Lung microvascular endothelial cell (primary cell): ENCODE measurements at regions not wholly inside any gene's neighbourhood (a gene's known extent, or its start where the extent isn't known, plus 50 kb on each side); places are given as distances from the start of the nearest gene placed in this dataset.
"Not testable (repeated sequence)": the region's sequence is repeated elsewhere in the genome, so short reads cannot be mapped to it uniquely, and the experiment has no call there.

Experiments
- DNase-seq, 2 donors: peaks; one replicate each; pipeline versions ENCODE4 v3.0.0 to v3.0.0-alpha.2; 2010; ENCODE audit warnings: low read depth in 2 of 2

- DNase-seq: no peak
Observed at GRCh38 chr20:48382304-48382703, 445.5 kb downstream of the PREX1 start.

- no peak for DNase-seq
Observed at GRCh38 chr20:48381353-48382120, 446.3 kb downstream of the PREX1 start.

- DNase-seq: no peak
Observed at GRCh38 chr20:48380661-48381060, 447.1 kb downstream of the PREX1 start.

DNA sequence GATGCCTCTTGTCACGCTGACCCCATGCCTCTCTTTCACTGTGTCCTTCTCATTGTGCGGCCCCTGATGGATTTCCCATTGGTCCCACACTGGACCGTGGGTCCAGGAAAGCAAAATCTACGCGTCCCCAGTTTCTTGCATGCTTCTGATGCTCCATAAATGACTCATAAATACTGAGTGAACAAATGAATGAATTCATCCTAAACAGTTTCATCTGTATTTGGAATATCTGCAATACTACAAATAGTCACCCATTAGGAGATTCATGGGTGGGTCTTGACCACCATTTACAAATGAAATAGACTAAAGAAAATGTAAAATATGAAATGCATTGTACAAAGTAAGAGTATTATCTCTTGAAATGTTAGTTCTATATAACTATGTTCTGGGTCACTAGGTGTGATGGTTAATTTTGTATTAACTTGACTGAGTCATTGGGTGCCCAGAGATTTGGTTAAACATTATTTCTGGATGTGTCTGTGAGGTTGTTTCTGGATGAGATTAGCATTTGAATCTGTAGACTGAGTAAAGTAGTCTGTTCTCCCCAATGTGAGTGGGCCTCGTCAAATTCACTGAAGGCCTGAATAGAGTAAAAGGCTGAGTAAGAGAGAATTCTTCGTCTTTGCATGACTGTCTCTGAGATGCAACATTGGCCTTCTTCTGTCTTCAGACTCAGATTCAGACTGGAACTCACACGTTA, 448.7 kb downstream of the PREX1 start:
- DNase-seq: no peak

GRCh38 chr20:48377940-48378339, 449.9 kb downstream of the PREX1 start:
- no peak for DNase-seq

DNA sequence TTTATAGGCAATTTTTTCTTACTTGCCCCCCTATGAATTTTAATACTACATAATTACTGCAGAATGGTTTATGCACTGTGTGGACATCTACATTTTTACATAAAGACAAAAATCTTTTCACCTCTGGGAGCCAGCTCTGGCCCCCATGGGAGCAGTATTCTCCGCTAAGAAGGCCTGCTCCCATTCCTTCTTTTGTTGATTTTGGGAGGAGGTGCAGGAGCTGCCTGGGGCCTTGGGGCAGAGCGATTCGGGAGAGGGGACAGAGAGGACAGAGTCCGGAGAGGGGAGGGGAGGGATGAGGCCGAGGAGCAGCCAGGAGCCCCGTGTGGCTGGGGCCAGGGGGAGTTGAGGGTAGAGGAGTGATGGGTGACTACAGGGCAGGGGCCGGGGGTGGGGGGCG, 452.0 kb downstream of the PREX1 start:
- DNase-seq: no peak

GRCh38 chr20:48374991-48375595, 452.7 kb downstream of the PREX1 start:
- no peak for DNase-seq

- peak; percentile 80 for DNase-seq
Observed at GRCh38 chr20:48374031-48374907, 453.5 kb downstream of the PREX1 start.

DNA sequence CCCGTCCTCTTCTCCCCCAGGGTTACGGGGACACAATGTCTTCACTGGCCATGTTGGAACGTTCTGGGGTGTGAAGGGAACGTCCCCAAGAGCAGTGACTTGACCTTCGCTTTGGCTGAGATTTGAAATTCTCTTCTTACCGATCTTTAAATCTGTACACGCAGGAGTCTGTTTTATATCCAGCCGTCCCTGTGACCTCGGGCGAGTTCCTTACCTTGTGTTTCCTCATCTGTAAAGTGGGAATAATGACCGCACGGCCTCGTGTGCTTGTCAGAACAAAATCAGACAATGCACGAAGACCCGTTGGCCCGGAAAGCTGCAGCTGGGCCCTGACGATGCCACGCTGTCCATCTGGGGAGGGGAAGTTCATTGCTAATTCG, 454.3 kb downstream of the PREX1 start:
- no peak for DNase-seq

DNA sequence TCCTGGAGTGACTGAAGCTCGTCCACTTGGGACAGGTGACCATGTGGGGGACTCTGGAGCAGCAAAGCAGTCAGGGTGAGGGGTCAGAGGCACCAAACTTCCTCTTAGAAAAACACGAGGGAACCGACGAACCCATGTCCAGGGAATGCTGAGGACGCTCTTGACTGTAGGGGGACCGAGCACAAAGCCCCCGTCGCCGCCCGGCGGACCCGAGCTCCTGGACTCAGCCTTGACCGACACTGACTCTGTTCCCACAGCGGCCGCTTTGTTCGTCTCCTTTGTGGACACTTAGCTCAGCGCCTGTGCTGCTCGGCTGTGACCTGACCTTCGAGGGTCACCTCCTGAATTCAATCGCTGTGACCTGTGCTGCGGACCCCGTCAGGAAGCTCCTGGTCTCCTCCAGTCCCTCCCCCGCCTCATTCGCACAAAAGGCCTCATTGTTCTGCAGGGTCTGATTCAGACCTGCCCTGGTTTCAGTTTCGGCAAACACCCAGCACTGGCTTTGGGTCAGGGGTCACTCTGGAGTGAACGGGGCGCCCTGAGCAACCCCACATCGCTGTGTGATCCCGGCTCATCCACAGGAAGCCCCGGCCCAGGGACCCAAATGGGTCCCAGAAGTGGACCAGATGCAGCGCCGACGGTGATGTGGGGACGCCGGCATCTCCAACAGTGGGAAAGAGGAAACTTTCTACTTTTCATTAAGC, 454.8 kb downstream of the PREX1 start:
- DNase-seq: not testable (repeated sequence)

DNA sequence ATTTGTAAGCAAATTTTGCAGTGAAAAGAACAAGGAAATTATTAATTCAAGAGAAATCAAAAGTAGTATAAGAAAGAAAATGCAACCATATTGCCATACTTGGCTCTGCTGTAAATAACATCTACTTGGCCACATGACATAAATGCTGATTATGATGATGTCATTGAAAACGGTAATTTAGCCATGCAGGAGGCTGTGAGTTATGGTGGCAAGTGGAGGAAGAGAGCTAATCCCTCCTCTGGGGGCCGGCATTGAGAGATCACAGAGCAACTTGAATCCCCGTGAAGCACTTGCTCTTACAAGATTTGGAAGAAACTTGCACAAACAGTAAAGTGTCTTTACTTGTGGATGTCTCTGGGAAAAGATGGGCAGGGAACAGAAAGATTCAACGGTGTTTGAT, 456.6 kb downstream of the PREX1 start:
- no peak for DNase-seq

- peak in 1 of 2 donors; percentile 8 for DNase-seq
Observed at GRCh38 chr20:48368580-48369021, 459.2 kb downstream of the PREX1 start.

DNA sequence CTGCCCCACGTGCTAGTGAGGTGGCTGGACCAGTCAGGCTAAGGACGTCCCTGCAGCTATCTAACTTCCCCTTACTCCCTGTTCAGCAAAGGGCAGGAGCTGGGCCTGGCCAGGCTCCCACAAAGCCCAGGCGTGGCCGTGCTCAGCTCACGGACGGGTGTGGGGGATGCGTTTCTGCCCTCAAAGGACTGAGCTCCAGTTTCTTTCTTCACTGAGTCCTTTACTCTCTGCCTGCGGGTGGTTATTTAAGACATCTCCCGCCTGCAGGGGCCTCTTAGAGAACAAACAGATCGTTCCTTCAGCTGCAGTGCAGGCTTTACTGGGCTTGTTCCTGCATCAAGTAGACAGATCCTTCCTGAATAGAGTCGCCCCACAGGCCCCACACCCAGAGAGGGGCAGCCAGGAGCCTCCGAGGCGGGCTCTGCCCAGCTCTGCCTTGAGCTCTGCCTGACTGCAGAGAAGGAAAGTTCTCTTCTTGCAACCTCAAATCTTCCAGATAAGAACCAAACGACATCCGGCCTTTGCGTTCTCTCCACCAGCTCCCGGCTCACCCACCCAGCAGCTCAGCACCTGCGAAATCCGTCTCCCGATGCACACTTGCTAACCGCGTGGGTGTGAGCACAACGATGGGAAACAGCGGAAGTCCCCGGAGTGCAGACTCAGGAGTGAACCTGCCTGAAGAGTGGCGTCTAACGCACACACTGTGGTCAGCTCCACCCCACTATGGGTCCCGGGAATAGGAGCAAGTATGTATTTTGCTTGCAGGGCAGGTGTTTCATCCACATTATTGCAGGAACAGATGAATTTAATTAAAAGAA, 460.0 kb downstream of the PREX1 start:
- not testable (repeated sequence) for DNase-seq

- no peak for DNase-seq
Observed at GRCh38 chr20:48366230-48366629, 461.6 kb downstream of the PREX1 start.

DNA sequence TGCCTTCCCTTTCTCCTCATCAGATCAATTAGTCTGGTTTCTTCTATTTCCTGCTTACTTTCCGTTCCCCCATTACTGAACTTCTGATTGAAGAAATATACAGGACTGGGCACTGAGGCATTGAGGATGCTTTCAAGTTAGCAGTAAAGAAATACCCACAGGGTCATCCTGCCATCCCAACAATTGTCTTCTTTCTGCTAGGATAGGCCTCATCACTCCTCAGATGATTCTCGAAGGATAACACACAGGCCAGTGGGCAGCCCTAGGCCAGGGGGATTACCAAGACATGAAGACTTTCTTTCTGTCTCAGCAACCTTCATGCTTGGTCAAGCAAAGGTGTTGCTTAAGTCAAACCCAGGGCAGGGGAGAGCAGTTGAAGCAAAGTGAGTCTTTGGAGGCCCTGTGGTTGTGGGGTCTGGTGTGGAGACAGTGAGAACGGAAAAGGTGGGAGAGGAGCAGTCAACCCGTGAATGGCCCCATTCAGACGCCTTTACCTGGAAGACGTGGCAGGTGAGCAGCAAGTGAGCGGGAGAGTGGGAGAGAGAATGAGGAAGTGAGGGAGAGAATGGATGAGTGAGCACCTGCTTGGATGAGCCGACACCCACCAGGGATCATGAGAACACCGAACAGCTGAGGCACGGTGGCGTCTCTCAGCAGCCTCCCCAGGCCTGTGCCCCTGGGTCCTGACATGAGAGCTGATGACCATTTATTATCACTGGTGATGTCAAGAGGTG, 462.9 kb downstream of the PREX1 start:
- no peak for DNase-seq

GRCh38 chr20:48364055-48364454, 463.7 kb downstream of the PREX1 start:
- DNase-seq: no peak

- DNase-seq: no peak
Observed at GRCh38 chr20:48360342-48360975, 467.3 kb downstream of the PREX1 start.

DNA sequence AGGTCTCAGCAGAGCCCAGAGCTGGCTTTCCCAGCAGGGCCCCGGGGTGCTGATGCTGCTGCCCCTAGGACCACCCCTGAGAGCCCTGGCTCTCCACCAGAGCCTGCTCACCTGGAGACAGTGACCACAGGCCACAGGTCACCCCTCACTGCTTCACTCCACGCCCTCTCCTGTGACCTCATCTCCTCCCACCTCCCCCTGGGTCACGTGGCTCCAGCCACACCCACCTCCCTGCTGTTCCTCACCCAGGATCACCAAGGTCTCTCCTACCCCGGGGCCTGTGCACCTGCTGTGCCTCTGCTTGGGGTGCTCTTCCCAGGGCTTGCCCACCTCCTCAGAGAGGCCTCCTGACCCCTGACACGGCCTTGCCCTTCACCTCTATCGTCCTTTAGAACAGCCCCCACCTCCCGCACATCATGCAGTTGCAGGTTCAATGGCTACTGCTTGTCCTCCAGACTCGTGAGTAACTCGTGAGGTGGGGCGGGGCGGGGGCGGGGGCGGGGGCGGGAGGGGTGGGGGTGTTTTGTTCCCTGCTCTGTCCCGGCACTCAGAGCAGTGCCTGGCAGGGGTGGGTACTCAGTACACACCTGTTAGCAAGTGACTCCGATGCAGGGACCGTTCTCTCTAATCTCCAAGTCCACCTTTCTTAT, 468.0 kb downstream of the PREX1 start:
- no peak for DNase-seq

GRCh38 chr20:48359055-48359390, 468.8 kb downstream of the PREX1 start:
- DNase-seq: not testable (repeated sequence)
